Endothelial cell of umbilical vein (primary cell): ENCODE measurements at regions not wholly inside any gene's neighbourhood (a gene's known extent, or its start where the extent isn't known, plus 50 kb on each side); places are given as distances from the start of the nearest gene placed in this dataset.

Experiments used
- EZH2 ChIP-seq: IDR thresholded peaks from 2 replicates; pipeline ENCODE4 v1.6.1; 2012; ENCODE audit warnings: borderline replicate concordance, low read depth, mild to moderate bottlenecking, moderate library complexity, low read length, inconsistent platforms; ENCODE audit not compliant: severe bottlenecking
- POLR2A ChIP-seq: IDR thresholded peaks from 2 replicates; pipeline ENCODE4 v1.6.1; 2012; ENCODE audit warnings: low read depth, mild to moderate bottlenecking, control low read depth, low read length
- TF ChIP-seq, protein P1 (sequence below), 2 donors: IDR thresholded peaks; 1 replicate in 1 of 2; 2 replicates in 1 of 2; pipeline ENCODE4 v1.5.1; 2011; ENCODE audit warnings: low read length in 2 of 2, mild to moderate bottlenecking in 2 of 2, moderate library complexity in 2 of 2, control low read depth in 1 of 2, inconsistent platforms in 1 of 2, low read depth in 1 of 2; ENCODE audit not compliant: insufficient read depth in 1 of 2; ENCODE audit errors: extremely low read depth in 1 of 2

DNA sequence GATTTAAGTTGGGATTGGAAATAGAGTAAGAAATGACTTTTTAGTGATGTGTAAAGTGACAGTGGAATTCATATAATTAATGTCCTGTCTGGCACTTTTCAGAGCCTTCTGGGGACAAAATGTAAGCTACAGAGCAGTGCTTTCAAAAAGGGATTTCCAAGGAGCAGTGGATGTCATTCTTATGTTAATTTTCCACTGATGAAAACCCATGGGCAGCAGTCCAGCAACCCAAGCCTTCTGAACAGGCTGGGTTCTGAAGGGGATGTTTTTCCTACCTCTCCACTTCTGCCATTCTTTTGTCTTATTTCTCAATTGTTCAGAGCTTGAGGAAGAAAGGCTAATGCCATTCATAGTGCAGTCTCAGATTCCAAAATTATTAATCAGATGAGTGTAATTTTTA is 717.6 kb upstream of the HS3ST1 start:
- TF ChIP-seq, protein P1, sequence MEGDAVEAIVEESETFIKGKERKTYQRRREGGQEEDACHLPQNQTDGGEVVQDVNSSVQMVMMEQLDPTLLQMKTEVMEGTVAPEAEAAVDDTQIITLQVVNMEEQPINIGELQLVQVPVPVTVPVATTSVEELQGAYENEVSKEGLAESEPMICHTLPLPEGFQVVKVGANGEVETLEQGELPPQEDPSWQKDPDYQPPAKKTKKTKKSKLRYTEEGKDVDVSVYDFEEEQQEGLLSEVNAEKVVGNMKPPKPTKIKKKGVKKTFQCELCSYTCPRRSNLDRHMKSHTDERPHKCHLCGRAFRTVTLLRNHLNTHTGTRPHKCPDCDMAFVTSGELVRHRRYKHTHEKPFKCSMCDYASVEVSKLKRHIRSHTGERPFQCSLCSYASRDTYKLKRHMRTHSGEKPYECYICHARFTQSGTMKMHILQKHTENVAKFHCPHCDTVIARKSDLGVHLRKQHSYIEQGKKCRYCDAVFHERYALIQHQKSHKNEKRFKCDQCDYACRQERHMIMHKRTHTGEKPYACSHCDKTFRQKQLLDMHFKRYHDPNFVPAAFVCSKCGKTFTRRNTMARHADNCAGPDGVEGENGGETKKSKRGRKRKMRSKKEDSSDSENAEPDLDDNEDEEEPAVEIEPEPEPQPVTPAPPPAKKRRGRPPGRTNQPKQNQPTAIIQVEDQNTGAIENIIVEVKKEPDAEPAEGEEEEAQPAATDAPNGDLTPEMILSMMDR (IDR thresholded peaks at IDR 0.05; ENCODE audit: extremely low read depth in 1 of 2, insufficient read depth in 1 of 2, low read depth in 1 of 2, low read length in 2 of 2), result no peak
- TF ChIP-seq POLR2A (no peak), EZH2 (no peak)
